GM12878 (cell line): ENCODE measurements at regions not wholly inside any gene's neighbourhood (a gene's known extent, or its start where the extent isn't known, plus 50 kb on each side); places are given as distances from the start of the nearest gene placed in this dataset.

ENCODE experiments used
- ATAC-seq: fragments of 200-7000 bp; cut with Tn5 transposase; 3 replicates; pipeline ENCODE4 v1.9.1; 2020; ENCODE audit warnings: mild to moderate bottlenecking, moderate library complexity
- BruUV-seq: library from RNA; stranded (reverse); fragments of 400-500 nt; replicated peaks from 2 replicates; lab custom pipeline; 2021; lab: Mats Ljungman, UMichigan
- CTCF ChIA-PET: fragments of 300-600 bp; sonication (Branson Sonifier 250); formaldehyde crosslinking; extraction: SDS; loops from one replicate; lab custom pipeline; 2021; ENCODE audit warnings: inconsistent platforms; lab: Yijun Ruan, JAX
- POLR2A ChIA-PET: fragments of 350-600 bp; formaldehyde crosslinking; extraction: SDS; loops from one replicate; lab custom pipeline; 2021; ENCODE audit warnings: inconsistent platforms; lab: Charles Lee
- RAD21 ChIA-PET: fragments of 300-600 bp; sonication (Branson Sonifier 250); formaldehyde crosslinking; loops from one replicate; lab custom pipeline; 2023; ENCODE audit warnings: antibody characterized with exemption; ENCODE audit not compliant: unreplicated experiment; lab: Charles Lee
- SMC1A ChIA-PET: fragments of 300-600 bp; sonication (Branson Sonifier 250); formaldehyde crosslinking; loops from one replicate; lab custom pipeline; 2023; ENCODE audit not compliant: unreplicated experiment, uncharacterized antibody; lab: Charles Lee
- DNase-seq: peaks from one replicate; pipeline ENCODE4 v3.0.0-alpha.2; 2011; ENCODE audit warnings: low read depth, low spot score
- FAIRE-seq: peaks from 3 replicates; lab custom pipeline; 2011; peaks lifted over from hg19 to GRCh38; lab: Jason Lieb, UNC
- H2AFZ ChIP-seq: 2 replicates; pipeline ENCODE4 v1.6.0; 2011; ENCODE audit warnings: low read depth, low read length, control low read depth; ENCODE audit not compliant: control insufficient read depth
- H3K27ac ChIP-seq: 2 replicates; pipeline ENCODE4 v1.5.1; 2011; ENCODE audit warnings: control low read depth; ENCODE audit not compliant: control insufficient read depth, insufficient read depth
- H3K27me3 ChIP-seq, 2 experiments: replicated peaks in 1 of 2; 2 replicates each; pipeline versions ENCODE4 v1.6.0 to v1.6.1; 2011; ENCODE audit warnings: low read length in 1 of 2; ENCODE audit not compliant: control insufficient read depth in 2 of 2, insufficient read depth in 2 of 2
- H3K36me3 ChIP-seq, 2 experiments: 2 replicates each; pipeline ENCODE4 v1.5.1; 2011; ENCODE audit warnings: low read length in 1 of 2; ENCODE audit not compliant: control insufficient read depth in 2 of 2, insufficient read depth in 2 of 2
- H3K4me1 ChIP-seq: 2 replicates; pipeline ENCODE4 v1.6.1; 2011; ENCODE audit warnings: mild to moderate bottlenecking, low read length, moderate library complexity, mixed read lengths; ENCODE audit not compliant: control insufficient read depth, insufficient read depth
- H3K4me2 ChIP-seq: 2 replicates; pipeline ENCODE4 v1.6.0; 2011; ENCODE audit warnings: control low read depth; ENCODE audit not compliant: control insufficient read depth, insufficient read depth
- H3K4me3 ChIP-seq: fragments of 200-600 bp; sonication (generic); 2 replicates; pipeline ENCODE4 v1.5.1; 2016
- H3K79me2 ChIP-seq: 2 replicates; pipeline ENCODE4 v1.6.0; 2011; ENCODE audit warnings: low read length; ENCODE audit not compliant: control insufficient read depth, insufficient read depth
- H3K9ac ChIP-seq: 2 replicates; pipeline ENCODE4 v1.8.0; 2011; ENCODE audit warnings: low read length, control low read depth, mixed read lengths; ENCODE audit not compliant: control insufficient read depth, insufficient read depth
- H3K9me3 ChIP-seq: replicated peaks from 3 replicates; pipeline ENCODE4 v1.5.1; 2011; ENCODE audit warnings: mild to moderate bottlenecking, low read length; ENCODE audit not compliant: control insufficient read depth, insufficient read depth
- H4K20me1 ChIP-seq: 2 replicates; pipeline ENCODE4 v1.6.0; 2011; ENCODE audit not compliant: control insufficient read depth, insufficient read depth
- BHLHE40 ChIP-seq, 2 experiments: fragments of 450-650 bp in 1 of 2; IDR thresholded peaks; 2 replicates each; pipeline ENCODE4 v1.6.1; 2011 to 2017; ENCODE audit warnings: low read depth in 2 of 2, borderline replicate concordance in 1 of 2, improper control_type of control experiment in 1 of 2, low read length in 1 of 2, mild to moderate bottlenecking in 1 of 2
- BMI1 ChIP-seq: fragments of 450-650 bp; IDR thresholded peaks from 2 replicates; pipeline ENCODE4 v1.6.1; 2016; ENCODE audit warnings: mild to moderate bottlenecking, moderate library complexity, borderline replicate concordance
- GABPA ChIP-seq: IDR thresholded peaks from 2 replicates; pipeline ENCODE4 v1.6.1; 2014; ENCODE audit warnings: antibody characterized with exemption, low read depth, mild to moderate bottlenecking, inconsistent platforms
- GATAD2B ChIP-seq: fragments of 450-650 bp; conservative IDR thresholded peaks from 2 replicates; pipeline ENCODE4 v1.6.1; 2017; ENCODE audit warnings: low read depth, mild to moderate bottlenecking, moderate library complexity
- IRF4 ChIP-seq: IDR thresholded peaks from 2 replicates; pipeline ENCODE4 v1.6.1; 2011; ENCODE audit warnings: low read depth, low read length
- MEF2A ChIP-seq: IDR thresholded peaks from 2 replicates; pipeline ENCODE4 v1.6.1; 2011; ENCODE audit warnings: low read depth, mild to moderate bottlenecking, low read length, moderate library complexity; ENCODE audit not compliant: insufficient read depth
- NKRF ChIP-seq: fragments of 450-650 bp; conservative IDR thresholded peaks from 2 replicates; pipeline ENCODE4 v1.6.1; 2017; ENCODE audit warnings: mild to moderate bottlenecking, moderate library complexity
- RUNX3 ChIP-seq: IDR thresholded peaks from 2 replicates; pipeline ENCODE4 v1.6.1; 2012; ENCODE audit warnings: low read length, inconsistent platforms
- SMARCA5 ChIP-seq: fragments of 450-650 bp; IDR thresholded peaks from 2 replicates; pipeline ENCODE4 v1.6.1; 2017; ENCODE audit warnings: mild to moderate bottlenecking
- SREBF1 ChIP-seq: IDR thresholded peaks from 2 replicates; pipeline ENCODE4 v1.6.1; 2012; ENCODE audit warnings: mild to moderate bottlenecking, low read length
- SREBF2 ChIP-seq: IDR thresholded peaks from 2 replicates; pipeline ENCODE4 v1.6.1; 2012; ENCODE audit warnings: mild to moderate bottlenecking, low read length
- YY1 ChIP-seq: IDR thresholded peaks from 2 replicates; pipeline ENCODE4 v1.6.1; 2011; ENCODE audit warnings: low read depth, mild to moderate bottlenecking, low read length
- ZNF217 ChIP-seq: fragments of 450-650 bp; IDR thresholded peaks from 2 replicates; pipeline ENCODE4 v1.6.1; 2017; ENCODE audit warnings: antibody characterized with exemption, mild to moderate bottlenecking
- WGBS: methylation state at CpG from one replicate; pipeline ENCODE4 v1.1.6; 2016; ENCODE audit warnings: low lambda C conversion rate; ENCODE audit not compliant: insufficient replicate concordance, insufficient coverage; ENCODE audit errors: missing lambda C conversion rate; 5-methylcytosine and 5-hydroxymethylcytosine counted together
- in situ Hi-C: fragments of 300-500 bp; cut with MboI; formaldehyde crosslinking; loops from 9 replicates; pipeline ENCODE4 v1.14.3; 2018; ENCODE audit warnings: mixed read lengths
- intact Hi-C: fragments of 100-400 bp; cut with micrococcal nuclease; formaldehyde crosslinking; loops from one replicate; pipeline ENCODE4 v1.14.2; 2022; ENCODE audit not compliant: unreplicated experiment
- TF ChIP-seq, protein P1 (sequence below): IDR thresholded peaks from 2 replicates; pipeline ENCODE4 v1.6.1; 2011; ENCODE audit warnings: low read depth, mild to moderate bottlenecking, low read length, moderate library complexity, borderline replicate concordance; ENCODE audit errors: extremely low read depth
- TF ChIP-seq, protein P2 (sequence below): fragments of 450-650 bp; IDR thresholded peaks from 2 replicates; pipeline ENCODE4 v1.6.1; 2017; ENCODE audit warnings: mild to moderate bottlenecking, moderate library complexity
- TF ChIP-seq, protein P3 (sequence below): fragments of 450-650 bp; IDR thresholded peaks from 2 replicates; pipeline ENCODE4 v1.6.1; 2016; ENCODE audit warnings: mild to moderate bottlenecking

DNA sequence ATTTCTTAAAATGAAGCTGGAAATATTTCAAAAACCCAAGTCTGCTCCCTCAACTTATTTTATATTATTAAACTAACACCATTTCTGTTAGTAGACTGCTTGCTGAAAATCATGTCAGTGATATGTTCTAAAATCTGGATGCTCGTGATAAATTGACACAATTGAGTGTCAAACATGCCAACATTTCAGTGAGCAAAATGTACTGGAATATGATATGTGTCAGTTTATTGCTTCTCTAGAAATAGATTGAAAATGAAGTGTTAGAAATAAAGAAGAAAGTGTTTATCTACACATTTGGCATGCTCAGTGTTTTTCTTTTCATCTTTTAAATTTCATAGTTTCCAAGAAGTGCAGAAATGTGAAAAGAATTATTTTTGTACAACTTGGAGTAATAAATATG, 624.6 kb downstream of the SI start:
- no peaks in the 10 kb centered on the region for H3K36me3 ChIP-seq
- H3K4me2 ChIP-seq = no peak overlapping the region
- H3K79me2 ChIP-seq = no peaks in the 10 kb centered on the region
- RAD21 ChIA-PET = no interaction called here
- no TSS peak for BruUV-seq
- H3K9me3 ChIP-seq = no peaks in the 10 kb centered on the region
- H3K27me3 ChIP-seq = no peaks in the 10 kb centered on the region
- H3K4me1 ChIP-seq = no peaks in the 10 kb centered on the region
- 0% methylated on average over 1 of the region's 1 CpG for WGBS
- intact Hi-C loops (no loop called here), in situ Hi-C loops (no loop called here)
- FAIRE-seq (no peak), ATAC-seq (no peak), DNase-seq (no peak)
- H4K20me1 ChIP-seq = no peaks in the 10 kb centered on the region
- H3K4me3 ChIP-seq = no peak overlapping the region
- no peak overlapping the region for H2AFZ ChIP-seq
- POLR2A ChIA-PET = no interaction called here
- SMC1A ChIA-PET = no interaction called here
- H3K27ac ChIP-seq = no peak overlapping the region
- CTCF ChIA-PET = no interaction called here
- no peak overlapping the region for H3K9ac ChIP-seq
- no peak for TF ChIP-seq YY1
- no peak for TF ChIP-seq RUNX3
- TF ChIP-seq ZNF217 = no peak
- no peak for TF ChIP-seq BHLHE40 (IDR thresholded peaks at IDR 0.05; ENCODE audit: borderline replicate concordance in 1 of 2, low read depth in 2 of 2, low read length in 1 of 2)
- TF ChIP-seq, protein P1, sequence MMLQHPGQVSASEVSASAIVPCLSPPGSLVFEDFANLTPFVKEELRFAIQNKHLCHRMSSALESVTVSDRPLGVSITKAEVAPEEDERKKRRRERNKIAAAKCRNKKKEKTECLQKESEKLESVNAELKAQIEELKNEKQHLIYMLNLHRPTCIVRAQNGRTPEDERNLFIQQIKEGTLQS = no peak
- TF ChIP-seq BMI1 = no peak
- TF ChIP-seq GABPA = no peak
- no peak for TF ChIP-seq GATAD2B
- TF ChIP-seq, protein P2, sequence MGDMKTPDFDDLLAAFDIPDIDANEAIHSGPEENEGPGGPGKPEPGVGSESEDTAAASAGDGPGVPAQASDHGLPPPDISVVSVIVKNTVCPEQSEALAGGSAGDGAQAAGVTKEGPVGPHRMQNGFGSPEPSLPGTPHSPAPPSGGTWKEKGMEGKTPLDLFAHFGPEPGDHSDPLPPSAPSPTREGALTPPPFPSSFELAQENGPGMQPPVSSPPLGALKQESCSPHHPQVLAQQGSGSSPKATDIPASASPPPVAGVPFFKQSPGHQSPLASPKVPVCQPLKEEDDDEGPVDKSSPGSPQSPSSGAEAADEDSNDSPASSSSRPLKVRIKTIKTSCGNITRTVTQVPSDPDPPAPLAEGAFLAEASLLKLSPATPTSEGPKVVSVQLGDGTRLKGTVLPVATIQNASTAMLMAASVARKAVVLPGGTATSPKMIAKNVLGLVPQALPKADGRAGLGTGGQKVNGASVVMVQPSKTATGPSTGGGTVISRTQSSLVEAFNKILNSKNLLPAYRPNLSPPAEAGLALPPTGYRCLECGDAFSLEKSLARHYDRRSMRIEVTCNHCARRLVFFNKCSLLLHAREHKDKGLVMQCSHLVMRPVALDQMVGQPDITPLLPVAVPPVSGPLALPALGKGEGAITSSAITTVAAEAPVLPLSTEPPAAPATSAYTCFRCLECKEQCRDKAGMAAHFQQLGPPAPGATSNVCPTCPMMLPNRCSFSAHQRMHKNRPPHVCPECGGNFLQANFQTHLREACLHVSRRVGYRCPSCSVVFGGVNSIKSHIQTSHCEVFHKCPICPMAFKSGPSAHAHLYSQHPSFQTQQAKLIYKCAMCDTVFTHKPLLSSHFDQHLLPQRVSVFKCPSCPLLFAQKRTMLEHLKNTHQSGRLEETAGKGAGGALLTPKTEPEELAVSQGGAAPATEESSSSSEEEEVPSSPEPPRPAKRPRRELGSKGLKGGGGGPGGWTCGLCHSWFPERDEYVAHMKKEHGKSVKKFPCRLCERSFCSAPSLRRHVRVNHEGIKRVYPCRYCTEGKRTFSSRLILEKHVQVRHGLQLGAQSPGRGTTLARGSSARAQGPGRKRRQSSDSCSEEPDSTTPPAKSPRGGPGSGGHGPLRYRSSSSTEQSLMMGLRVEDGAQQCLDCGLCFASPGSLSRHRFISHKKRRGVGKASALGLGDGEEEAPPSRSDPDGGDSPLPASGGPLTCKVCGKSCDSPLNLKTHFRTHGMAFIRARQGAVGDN = no peak
- no peak for TF ChIP-seq SMARCA5
- no peak for TF ChIP-seq IRF4
- TF ChIP-seq NKRF = no peak
- no peak for TF ChIP-seq SREBF1
- TF ChIP-seq MEF2A = no peak
- TF ChIP-seq, protein P3, sequence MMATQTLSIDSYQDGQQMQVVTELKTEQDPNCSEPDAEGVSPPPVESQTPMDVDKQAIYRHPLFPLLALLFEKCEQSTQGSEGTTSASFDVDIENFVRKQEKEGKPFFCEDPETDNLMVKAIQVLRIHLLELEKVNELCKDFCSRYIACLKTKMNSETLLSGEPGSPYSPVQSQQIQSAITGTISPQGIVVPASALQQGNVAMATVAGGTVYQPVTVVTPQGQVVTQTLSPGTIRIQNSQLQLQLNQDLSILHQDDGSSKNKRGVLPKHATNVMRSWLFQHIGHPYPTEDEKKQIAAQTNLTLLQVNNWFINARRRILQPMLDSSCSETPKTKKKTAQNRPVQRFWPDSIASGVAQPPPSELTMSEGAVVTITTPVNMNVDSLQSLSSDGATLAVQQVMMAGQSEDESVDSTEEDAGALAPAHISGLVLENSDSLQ = no peak
- no peak for TF ChIP-seq SREBF2
